ENCODE measurements at regions not wholly inside any gene's neighbourhood (a gene's known extent, or its start where the extent isn't known, plus 50 kb on each side); places are given as distances from the start of the nearest gene placed in this dataset.
A peak's percentile ranks its signal among the peaks of the same experiment; 100 is the strongest.
"Not testable (repeated sequence)": the region's sequence is repeated elsewhere in the genome, so short reads cannot be mapped to it uniquely, and the experiment has no call there.

DNA sequence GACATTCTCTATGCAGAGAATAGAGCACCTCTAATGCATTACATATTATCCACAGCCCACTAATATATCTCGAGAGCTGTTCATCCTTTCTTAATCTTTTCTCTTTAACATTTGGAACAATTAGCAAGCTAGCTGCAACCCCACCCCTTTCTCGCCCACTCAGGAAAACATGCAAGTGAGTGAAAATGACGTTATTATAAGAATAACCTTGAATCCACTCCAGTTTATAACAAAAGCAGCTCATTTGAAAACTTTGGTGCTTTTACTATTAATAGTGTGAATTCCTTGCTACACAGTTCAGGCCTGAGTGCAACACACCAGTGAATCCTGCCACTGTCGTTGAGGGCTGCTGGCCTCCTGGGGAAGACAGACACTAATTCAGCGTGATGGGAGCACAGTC, 63.3 kb upstream of the BMAL1 start:
- Mint-ChIP-seq H3K9me3 (no peaks in the 10 kb centered on the region), H3K36me3 (ENCODE audit: low read depth) (no peaks in the 10 kb centered on the region), H3K4me1 (peaks cover 12% of the 10 kb centered on the region), H3K27ac (no peak overlapping the region), H3K4me3 (no peak overlapping the region), H3K27me3 (peaks cover 3% of the 10 kb centered on the region)
- no peak for DNase-seq
- ChIA-PET POLR2A (interaction anchor here (0.6 to 0.8 kb wide), 2 partner anchors 94 to 125 kb away, joined by 3 to 4 read pairs; no protein-coding TSS in a partner anchor), CTCF (interaction anchor here (0.8 to 1.2 kb wide), 2 partner anchors 20 to 24 kb away, joined by 3 to 4 read pairs; no protein-coding TSS in a partner anchor)

DNA sequence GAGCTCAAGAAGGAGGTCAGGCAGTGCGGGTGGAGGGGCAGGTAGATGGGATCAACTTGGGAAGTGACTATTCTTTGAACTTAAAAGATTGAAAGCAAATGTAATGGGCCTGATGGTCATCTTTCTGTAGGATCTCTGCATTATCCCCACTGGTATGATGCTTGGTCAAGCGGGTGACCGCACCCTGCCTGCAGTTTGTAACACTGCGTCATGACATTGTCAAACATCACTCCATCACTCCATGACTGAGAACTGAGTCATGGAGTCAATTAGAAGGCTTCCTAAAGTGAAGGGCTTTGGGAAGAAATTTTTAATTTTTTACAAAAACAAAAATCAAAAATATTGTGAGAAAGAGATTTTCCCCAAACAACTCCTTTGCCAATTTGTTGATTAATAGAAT, 62.4 kb upstream of the BMAL1 start:
- no peak overlapping the region for H3K4me3 Mint-ChIP-seq
- POLR2A ChIA-PET = no interaction called here
- H3K27ac Mint-ChIP-seq = no peak overlapping the region
- no peaks in the 10 kb centered on the region for H3K36me3 Mint-ChIP-seq (ENCODE audit: low read depth)
- CTCF ChIA-PET = interaction anchor here (0.5 to 1.4 kb wide), 3 partner anchors 19 to 885 kb away, joined by 3 to 4 read pairs (median 4); no protein-coding TSS in a partner anchor
- peaks cover 3% of the 10 kb centered on the region for H3K27me3 Mint-ChIP-seq
- H3K9me3 Mint-ChIP-seq = no peaks in the 10 kb centered on the region
- peaks cover 10% of the 10 kb centered on the region for H3K4me1 Mint-ChIP-seq
- DNase-seq = no peak

DNA sequence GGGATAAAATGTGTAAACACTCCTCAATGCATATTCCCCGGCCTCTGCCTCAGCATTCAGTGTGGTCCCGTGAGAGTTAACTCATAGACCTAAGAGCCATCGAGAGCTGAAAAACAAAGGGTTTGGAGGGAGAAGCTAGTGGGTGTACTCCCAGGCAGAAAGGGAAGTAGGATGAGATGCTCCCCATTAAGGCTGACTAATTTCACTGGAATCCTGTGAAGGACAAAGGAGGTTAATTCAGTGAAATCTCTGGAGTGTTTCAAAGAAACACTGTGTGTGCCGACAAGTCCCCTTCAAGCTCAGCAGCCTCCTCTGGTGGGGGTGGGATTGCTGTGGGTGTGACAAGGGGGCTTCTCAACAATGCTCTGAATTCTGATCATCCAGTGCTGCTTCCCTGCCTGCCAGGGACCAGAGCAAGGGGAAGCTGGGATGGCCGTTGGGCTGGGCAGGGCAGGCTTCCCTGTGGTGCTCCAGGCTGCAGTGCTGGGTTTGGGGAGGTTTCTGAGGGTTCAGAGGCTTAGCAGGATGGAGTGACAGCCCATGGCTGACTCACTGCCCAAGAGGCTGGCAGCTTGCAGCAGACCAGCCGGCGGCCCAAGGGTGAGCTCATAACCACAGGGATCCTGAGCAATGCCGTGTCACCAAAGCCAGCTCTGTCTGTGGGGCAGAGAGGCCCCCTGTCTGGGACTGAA, 61.4 kb upstream of the BMAL1 start:
- Mint-ChIP-seq H3K27me3 (peaks cover 3% of the 10 kb centered on the region), H3K4me3 (no peak overlapping the region), H3K9me3 (no peaks in the 10 kb centered on the region), H3K36me3 (ENCODE audit: low read depth) (no peaks in the 10 kb centered on the region), H3K27ac (no peak overlapping the region), H3K4me1 (peaks cover 10% of the 10 kb centered on the region)
- DNase-seq = peak; percentile 44
- ChIA-PET POLR2A (interaction anchor here (1.1 kb wide), 1 partner anchor 8 kb away, joined by 3 read pairs; no protein-coding TSS in a partner anchor), CTCF (interaction anchor here (1.1 to 2.5 kb wide), 3 partner anchors 20 to 119 kb away, joined by 3 to 9 read pairs (median 4); no protein-coding TSS in a partner anchor)

DNA sequence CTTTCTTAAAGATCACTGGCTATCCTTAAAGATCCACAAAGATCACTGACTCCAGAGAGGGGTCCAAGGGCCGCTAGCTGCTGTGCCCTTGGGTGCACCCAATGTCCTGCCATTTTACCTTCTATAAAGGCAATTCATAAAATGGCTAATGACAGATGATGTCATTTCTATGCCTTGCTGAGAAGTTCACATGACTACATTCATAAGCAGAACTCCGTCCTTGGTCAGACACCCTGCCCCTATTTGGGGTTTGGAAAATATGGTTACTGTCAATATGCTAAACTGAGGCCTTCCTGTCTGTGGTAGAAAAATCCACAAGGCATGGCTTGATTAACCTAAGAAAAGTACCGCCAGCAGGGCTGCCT, 60.9 kb upstream of the BMAL1 start:
- ChIA-PET POLR2A (interaction anchor here (1.1 kb wide), 1 partner anchor 9 kb away, joined by 3 read pairs; no protein-coding TSS in a partner anchor), CTCF (interaction anchor here (0.8 to 2.5 kb wide), 4 partner anchors 20 to 129 kb away, joined by 3 to 9 read pairs (median 4); no protein-coding TSS in a partner anchor)
- Mint-ChIP-seq H3K9me3 (no peaks in the 10 kb centered on the region), H3K4me1 (peaks cover 10% of the 10 kb centered on the region), H3K4me3 (no peak overlapping the region), H3K27ac (no peak overlapping the region), H3K36me3 (ENCODE audit: low read depth) (no peaks in the 10 kb centered on the region), H3K27me3 (peaks cover 3% of the 10 kb centered on the region)
- DNase-seq = no peak

DNA sequence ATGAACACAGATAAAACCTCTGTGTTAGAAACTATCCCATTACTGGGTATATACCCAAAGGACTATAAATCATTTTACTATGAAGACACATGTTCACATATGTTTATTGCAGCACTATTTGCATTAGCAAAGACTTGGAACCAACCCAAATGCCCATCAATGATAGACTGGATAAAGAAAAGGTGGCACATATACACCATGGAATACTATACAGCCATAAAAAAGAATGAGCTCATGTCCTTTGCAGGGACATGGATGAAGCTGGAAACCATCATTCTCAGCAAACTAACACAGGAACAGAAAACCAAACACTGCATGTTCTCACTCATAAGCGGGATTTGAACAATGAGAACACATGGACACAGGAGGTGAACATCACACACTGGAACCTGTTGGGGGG, 58.9 kb upstream of the BMAL1 start:
- H3K36me3 Mint-ChIP-seq (ENCODE audit: low read depth); POLR2A ChIA-PET; H3K27ac Mint-ChIP-seq; CTCF ChIA-PET; H3K27me3 Mint-ChIP-seq; H3K4me3 Mint-ChIP-seq; DNase-seq; H3K9me3 Mint-ChIP-seq: not testable (repeated sequence)
- H3K4me1 Mint-ChIP-seq = peaks cover 10% of the 10 kb centered on the region

DNA sequence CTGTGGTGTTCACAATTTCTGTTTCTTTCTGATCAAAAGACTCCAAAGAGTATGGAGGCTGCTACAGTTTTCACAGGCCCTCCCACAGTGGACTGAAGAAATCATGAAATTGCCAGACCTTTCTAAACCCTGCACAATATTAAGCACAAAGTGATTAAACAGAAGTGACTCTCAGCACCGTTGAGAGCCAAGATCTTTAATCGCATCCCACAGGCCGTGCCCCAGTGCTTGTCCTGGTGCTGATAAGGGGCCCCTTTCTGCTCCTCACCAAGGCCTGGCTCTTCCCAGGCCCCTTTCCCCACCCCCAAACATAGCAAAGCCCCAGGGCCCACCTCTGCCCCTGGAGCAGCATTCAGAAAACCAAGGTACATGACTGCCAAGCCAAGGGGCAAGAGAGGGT, 57.4 kb upstream of the BMAL1 start:
- no peaks in the 10 kb centered on the region for H3K9me3 Mint-ChIP-seq
- H3K27ac Mint-ChIP-seq = no peak overlapping the region
- H3K4me3 Mint-ChIP-seq = no peak overlapping the region
- H3K36me3 Mint-ChIP-seq (ENCODE audit: low read depth) = no peaks in the 10 kb centered on the region
- DNase-seq = no peak
- peaks cover 9% of the 10 kb centered on the region for H3K4me1 Mint-ChIP-seq
- ChIA-PET CTCF (no interaction called here), POLR2A (no interaction called here)
- H3K27me3 Mint-ChIP-seq = no peaks in the 10 kb centered on the region

DNA sequence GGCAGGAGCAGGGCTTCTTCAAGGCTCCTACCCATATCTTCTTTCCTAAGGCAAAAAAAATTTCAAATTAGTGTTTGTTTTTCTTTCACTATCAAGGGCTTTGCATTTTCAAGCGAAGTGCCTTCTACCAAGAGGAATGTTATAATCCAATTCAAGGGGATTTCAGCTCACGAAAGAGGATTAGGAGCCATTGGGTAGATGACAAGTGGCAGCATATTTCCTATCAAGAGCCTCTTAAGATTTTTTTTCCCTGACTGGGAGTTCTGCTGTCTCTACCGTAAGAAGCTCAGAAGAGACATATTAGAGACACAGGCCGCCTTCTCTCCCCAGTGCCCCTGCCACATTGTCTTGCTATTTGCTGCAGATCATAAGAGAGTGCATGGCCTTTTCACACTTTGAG, 55.9 kb upstream of the BMAL1 start:
- Mint-ChIP-seq H3K27me3 (peaks cover 3% of the 10 kb centered on the region), H3K36me3 (ENCODE audit: low read depth) (no peaks in the 10 kb centered on the region), H3K27ac (no peak overlapping the region), H3K4me3 (no peak overlapping the region), H3K4me1 (peaks cover 4% of the 10 kb centered on the region), H3K9me3 (no peaks in the 10 kb centered on the region)
- no peak for DNase-seq
- ChIA-PET POLR2A (interaction anchor here (0.8 kb wide), 1 partner anchor 54 kb away, joined by 3 read pairs; no protein-coding TSS in a partner anchor), CTCF (interaction anchor here (1.5 kb wide), 1 partner anchor 16 kb away, joined by 4 read pairs; no protein-coding TSS in a partner anchor)

DNA sequence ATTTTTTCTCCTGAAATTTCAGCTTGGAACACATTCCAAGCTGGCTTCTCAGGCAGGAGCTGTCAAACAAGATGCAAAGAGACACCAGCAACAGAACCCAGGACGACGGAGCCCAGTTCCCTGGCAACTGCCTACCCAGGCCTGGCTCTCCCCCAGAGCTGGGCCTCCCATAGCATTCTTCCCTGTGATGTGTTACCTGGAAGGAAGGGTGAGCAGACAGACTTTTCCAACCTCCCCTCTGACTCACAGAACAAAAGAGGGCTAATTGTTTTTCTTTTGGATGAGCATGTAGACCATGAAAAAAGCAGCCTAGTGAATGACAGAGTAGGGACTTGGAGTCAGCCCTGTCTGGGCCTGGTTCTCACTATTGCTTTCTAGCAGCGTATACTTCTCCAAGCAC, 55.3 kb upstream of the BMAL1 start:
- H3K4me1 Mint-ChIP-seq = no peaks in the 10 kb centered on the region
- no peaks in the 10 kb centered on the region for H3K36me3 Mint-ChIP-seq (ENCODE audit: low read depth)
- no peak overlapping the region for H3K27ac Mint-ChIP-seq
- ChIA-PET POLR2A (no interaction called here), CTCF (no interaction called here)
- H3K4me3 Mint-ChIP-seq = no peak overlapping the region
- no peak for DNase-seq
- H3K9me3 Mint-ChIP-seq = no peaks in the 10 kb centered on the region
- peaks cover 4% of the 10 kb centered on the region for H3K27me3 Mint-ChIP-seq

DNA sequence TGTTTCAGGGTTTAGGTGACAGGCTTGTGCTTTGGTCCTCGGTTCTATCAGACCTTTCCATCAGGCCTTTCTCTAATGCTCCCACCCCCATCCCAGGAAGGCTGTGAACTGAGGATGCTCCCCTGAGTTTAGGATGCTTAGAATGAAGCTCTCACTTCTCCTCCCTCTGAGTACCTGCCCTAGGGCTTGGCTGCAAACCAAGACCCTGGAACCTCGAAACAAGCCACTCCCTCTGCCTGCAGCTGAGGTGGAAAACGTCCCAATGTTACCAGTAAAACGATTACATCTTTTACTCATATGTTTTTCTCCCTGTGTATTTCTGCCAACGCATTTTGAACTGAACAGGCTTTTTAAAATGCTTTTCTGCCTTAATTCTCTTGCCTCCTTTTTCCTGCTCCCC, 54.5 kb upstream of the BMAL1 start:
- Mint-ChIP-seq H3K36me3 (ENCODE audit: low read depth) (no peaks in the 10 kb centered on the region), H3K9me3 (no peaks in the 10 kb centered on the region), H3K4me3 (no peak overlapping the region), H3K27me3 (peaks cover 4% of the 10 kb centered on the region), H3K27ac (no peak overlapping the region), H3K4me1 (peaks cover 4% of the 10 kb centered on the region)
- no peak for DNase-seq
- CTCF ChIA-PET = no interaction called here
- POLR2A ChIA-PET = no interaction called here

DNA sequence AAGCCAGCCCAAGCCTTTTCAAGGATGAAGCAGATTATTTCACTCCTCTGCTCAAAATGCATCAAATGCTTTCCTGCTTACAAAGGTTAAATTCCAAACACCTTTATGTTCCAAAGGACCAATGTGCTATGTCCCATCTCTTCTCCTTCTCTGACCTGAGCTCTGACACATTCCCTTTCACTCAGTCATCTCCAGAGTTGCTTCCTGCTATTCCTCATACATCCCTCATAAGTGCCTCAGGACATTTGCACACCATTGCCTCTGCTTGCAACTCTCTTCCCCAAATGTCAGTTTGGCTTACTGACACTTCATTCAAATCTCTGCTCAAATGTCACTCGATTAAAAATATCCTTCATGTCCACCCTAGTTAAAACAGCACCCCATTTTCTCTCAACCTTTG, 53.3 kb upstream of the BMAL1 start:
- no peak overlapping the region for H3K4me3 Mint-ChIP-seq
- POLR2A ChIA-PET = no interaction called here
- no peaks in the 10 kb centered on the region for H3K36me3 Mint-ChIP-seq (ENCODE audit: low read depth)
- H3K9me3 Mint-ChIP-seq = no peaks in the 10 kb centered on the region
- H3K27ac Mint-ChIP-seq = no peak overlapping the region
- peaks cover 4% of the 10 kb centered on the region for H3K27me3 Mint-ChIP-seq
- H3K4me1 Mint-ChIP-seq = peaks cover 4% of the 10 kb centered on the region
- no peak for DNase-seq
- CTCF ChIA-PET = interaction anchor here (0.6 kb wide), 1 partner anchor 442 kb away, joined by 3 read pairs; no protein-coding TSS in a partner anchor

DNA sequence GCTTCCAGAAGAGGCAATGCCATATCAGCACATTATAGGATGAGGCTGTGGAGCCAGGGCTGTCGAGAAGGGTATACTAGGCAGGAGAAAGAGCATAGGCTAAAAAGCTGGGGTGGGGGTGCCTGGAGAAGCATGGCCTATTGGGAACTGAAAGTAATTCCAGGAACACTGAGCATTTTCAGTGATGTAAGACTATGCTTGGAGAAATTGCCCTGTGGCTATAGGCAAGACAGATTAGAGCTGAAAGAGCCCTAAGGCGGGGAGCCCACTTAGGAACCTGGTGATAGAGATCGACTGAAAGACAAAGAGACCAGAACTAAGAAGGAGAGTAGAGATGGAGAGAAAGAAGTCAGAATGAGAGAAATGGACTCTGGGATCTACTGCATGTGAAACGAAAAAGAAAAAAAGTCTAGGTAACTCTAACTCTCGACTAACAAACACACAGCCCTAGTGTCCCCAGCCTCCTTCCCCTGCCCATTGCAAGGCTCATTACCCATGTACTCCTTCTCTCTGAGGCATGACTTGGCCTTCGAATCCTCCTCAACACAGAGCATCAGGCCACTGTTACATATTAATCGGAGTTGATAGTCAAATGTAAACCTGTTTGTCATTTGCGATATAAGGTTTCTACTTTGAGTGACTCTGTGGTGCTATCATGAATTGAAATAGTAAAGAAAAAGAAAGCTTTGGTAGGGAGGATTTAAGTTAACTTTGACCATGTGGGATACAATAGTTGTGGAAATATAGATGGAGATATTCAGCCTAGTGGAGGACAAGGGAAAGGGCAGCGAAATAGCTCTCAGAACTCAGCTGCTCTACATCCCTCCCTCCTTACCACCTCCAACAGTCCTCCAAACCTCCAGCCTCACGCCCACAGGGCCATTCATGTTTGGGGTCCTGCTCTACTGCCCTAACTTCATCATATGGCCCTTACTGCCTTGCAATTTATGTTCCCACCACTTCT, 52.3 kb upstream of the BMAL1 start:
- H3K4me3 Mint-ChIP-seq = no peak overlapping the region
- CTCF ChIA-PET = interaction anchor here (1.4 kb wide), 1 partner anchor 110 kb away, joined by 4 read pairs; no protein-coding TSS in a partner anchor

DNA sequence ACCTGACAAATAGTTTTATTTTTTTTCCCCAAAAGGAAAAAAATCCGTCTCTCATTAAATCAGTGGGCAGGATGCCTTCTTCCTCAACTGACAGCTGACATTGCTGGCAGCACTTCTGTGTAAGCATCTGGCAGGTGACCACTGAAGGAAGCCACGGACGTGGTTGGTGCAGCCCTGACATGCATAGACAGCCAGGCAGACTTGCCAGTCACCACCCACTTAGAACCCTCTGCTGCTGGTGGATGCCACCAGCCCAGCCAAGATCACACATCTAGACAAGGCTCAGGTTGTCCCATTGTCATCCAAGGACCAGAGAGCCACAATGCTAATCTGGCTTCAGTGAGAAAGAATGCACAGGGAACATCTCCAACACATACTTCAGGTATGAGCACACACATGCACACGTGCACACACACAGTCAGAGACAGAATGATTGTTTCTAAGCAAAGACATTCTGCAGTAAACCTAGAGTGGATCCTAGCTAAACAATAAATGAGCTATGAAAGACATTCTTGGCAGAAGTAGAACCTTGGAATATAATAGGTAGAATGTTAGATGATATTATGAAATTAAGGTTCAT, 49.8 kb upstream of the BMAL1 start:
- H3K27ac Mint-ChIP-seq = no peak overlapping the region

More for the DNA sequence above, 52.3 kb upstream of the BMAL1 start:
- Mint-ChIP-seq H3K4me1 (peaks cover 4% of the 10 kb centered on the region), H3K36me3 (ENCODE audit: low read depth) (no peaks in the 10 kb centered on the region), H3K27me3 (peaks cover 6% of the 10 kb centered on the region), H3K27ac (no peak overlapping the region), H3K9me3 (no peaks in the 10 kb centered on the region)
- POLR2A ChIA-PET = no interaction called here
- DNase-seq = no peak

More for the DNA sequence above, 49.8 kb upstream of the BMAL1 start:
- no peak for DNase-seq
- ChIA-PET CTCF (interaction anchor here (1.1 kb wide), 1 partner anchor 15 kb away, joined by 3 read pairs; no protein-coding TSS in a partner anchor), POLR2A (no interaction called here)
- Mint-ChIP-seq H3K36me3 (ENCODE audit: low read depth) (no peaks in the 10 kb centered on the region), H3K4me1 (peaks cover 4% of the 10 kb centered on the region), H3K9me3 (no peaks in the 10 kb centered on the region), H3K4me3 (no peak overlapping the region), H3K27me3 (peaks cover 9% of the 10 kb centered on the region)

Measured in activated CD4-positive, alpha-beta memory T cell treated with anti-CD3 and anti-CD28 coated beads, Interleukin-2, amount 10 ng/mL, durations not matched to agents 7 days and 5 days (primary cell).